Stimulated activated CD4-positive, alpha-beta T cell treated with anti-CD3 and anti-CD28 coated beads, Interleukin-4, amount 100 ng/mL, for 48 hours (primary cell): ENCODE measurements at regions not wholly inside any gene's neighbourhood (a gene's known extent, or its start where the extent isn't known, plus 50 kb on each side); places are given as distances from the start of the nearest gene placed in this dataset.
"Not testable (repeated sequence)": the region's sequence is repeated elsewhere in the genome, so short reads cannot be mapped to it uniquely, and the experiment has no call there.

Experiments
- DNase-seq, 2 donors: peaks; one replicate each; pipeline ENCODE4 v3.0.0-alpha.2; 2020; ENCODE audit warnings: low read depth in 2 of 2

- no peak for DNase-seq
Observed at GRCh38 chr4:117560329-117560728, 474.0 kb upstream of the NDST3 start.

GRCh38 chr4:117574085-117574484, 460.2 kb upstream of the NDST3 start:
- no peak for DNase-seq

- DNase-seq = no peak
Observed at GRCh38 chr4:117575850-117576249, 458.4 kb upstream of the NDST3 start.

- DNase-seq = no peak
Observed at GRCh38 chr4:117577686-117578311, 456.5 kb upstream of the NDST3 start.

GRCh38 chr4:117588771-117589170, 445.5 kb upstream of the NDST3 start:
- DNase-seq = no peak

- DNase-seq = no peak
Observed at GRCh38 chr4:117596917-117597480, 437.3 kb upstream of the NDST3 start.

- not testable (repeated sequence) for DNase-seq
Observed at GRCh38 chr4:117599393-117599792, 434.9 kb upstream of the NDST3 start.

GRCh38 chr4:117600936-117601335, 433.4 kb upstream of the NDST3 start:
- DNase-seq = not testable (repeated sequence)

- DNase-seq = no peak
Observed at GRCh38 chr4:117610706-117611308, 423.5 kb upstream of the NDST3 start.

- DNase-seq = no peak
Observed at GRCh38 chr4:117621673-117622072, 412.6 kb upstream of the NDST3 start.

GRCh38 chr4:117623326-117623725, 411.0 kb upstream of the NDST3 start:
- DNase-seq = no peak

GRCh38 chr4:117626664-117627063, 407.6 kb upstream of the NDST3 start:
- no peak for DNase-seq

- DNase-seq = no peak
Observed at GRCh38 chr4:117634716-117635115, 399.6 kb upstream of the NDST3 start.

GRCh38 chr4:117637347-117637746, 396.9 kb upstream of the NDST3 start:
- DNase-seq = no peak

- no peak for DNase-seq
Observed at GRCh38 chr4:117640836-117641235, 393.4 kb upstream of the NDST3 start.

- DNase-seq = no peak
Observed at GRCh38 chr4:117641519-117641918, 392.8 kb upstream of the NDST3 start.

- DNase-seq = no peak
Observed at GRCh38 chr4:117654079-117654478, 380.2 kb upstream of the NDST3 start.

GRCh38 chr4:117660668-117661067, 373.6 kb upstream of the NDST3 start:
- DNase-seq = no peak

GRCh38 chr4:117661091-117662072, 372.9 kb upstream of the NDST3 start:
- DNase-seq = no peak

GRCh38 chr4:117664706-117665444, 369.4 kb upstream of the NDST3 start:
- no peak for DNase-seq

- no peak for DNase-seq
Observed at GRCh38 chr4:117676153-117676552, 358.1 kb upstream of the NDST3 start.

- no peak for DNase-seq
Observed at GRCh38 chr4:117678861-117679260, 355.4 kb upstream of the NDST3 start.
